SJSA1 (cell line): ENCODE measurements at regions not wholly inside any gene's neighbourhood (a gene's known extent, or its start where the extent isn't known, plus 50 kb on each side); places are given as distances from the start of the nearest gene placed in this dataset.
A peak's percentile ranks its signal among the peaks of the same experiment; 100 is the strongest.

Experiments
- DNase-seq, 2 experiments: peaks; one replicate each; pipeline ENCODE4 v3.0.0-alpha.2; 2015 to 2020; ENCODE audit warnings: low spot score in 2 of 2, low read depth in 1 of 2
- H3K27ac ChIP-seq: fragments of 250-450 bp; sonication (Bioruptor Pico); 2 replicates; pipeline ENCODE4 v1.5.1; 2020; ENCODE audit warnings: mild to moderate bottlenecking, moderate library complexity
- H3K27me3 ChIP-seq: fragments of 250-450 bp; sonication (Bioruptor Pico); replicated peaks from 2 replicates; pipeline ENCODE4 v1.5.1; 2020; ENCODE audit warnings: mild to moderate bottlenecking, moderate library complexity
- H3K36me3 ChIP-seq: fragments of 250-450 bp; sonication (Bioruptor Pico); 2 replicates; pipeline ENCODE4 v1.5.1; 2020; ENCODE audit warnings: mild to moderate bottlenecking
- H3K4me1 ChIP-seq: fragments of 250-450 bp; sonication (Bioruptor Pico); replicated peaks from 2 replicates; pipeline ENCODE4 v1.6.1; 2021; ENCODE audit warnings: mild to moderate bottlenecking
- H3K4me3 ChIP-seq: fragments of 250-450 bp; sonication (Bioruptor Pico); 2 replicates; pipeline ENCODE4 v1.5.1; 2020; ENCODE audit warnings: mild to moderate bottlenecking
- H3K9me3 ChIP-seq: fragments of 250-450 bp; sonication (Bioruptor Pico); replicated peaks from 2 replicates; pipeline ENCODE4 v1.5.1; 2020; ENCODE audit warnings: mild to moderate bottlenecking

DNA sequence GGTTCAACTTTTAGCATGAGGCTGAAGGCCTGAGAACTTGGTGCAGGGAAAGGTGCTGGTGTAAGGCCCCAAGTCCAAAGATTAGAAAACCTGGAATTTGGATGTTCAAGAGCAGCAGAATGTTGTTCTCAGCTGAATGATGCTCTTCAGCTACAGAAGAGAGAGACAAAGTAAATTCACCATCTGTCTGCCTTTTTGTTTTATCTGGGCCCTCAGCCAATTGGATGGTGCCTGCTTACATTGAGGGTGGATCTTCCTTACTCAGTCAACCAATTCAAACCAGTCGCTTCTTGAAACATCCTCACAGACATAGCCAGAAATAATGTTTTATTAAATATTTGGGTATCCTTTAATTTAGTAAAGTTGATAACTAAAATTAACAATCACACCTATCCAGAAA lies 748.2 kb upstream of the ADAMTS5 start:
- H3K9me3 ChIP-seq: no peaks in the 10 kb centered on the region
- H3K4me1 ChIP-seq: no peaks in the 10 kb centered on the region
- no peaks in the 10 kb centered on the region for H3K27me3 ChIP-seq
- H3K27ac ChIP-seq: no peak overlapping the region
- DNase-seq: no peak
- no peaks in the 10 kb centered on the region for H3K36me3 ChIP-seq
- no peak overlapping the region for H3K4me3 ChIP-seq

DNA sequence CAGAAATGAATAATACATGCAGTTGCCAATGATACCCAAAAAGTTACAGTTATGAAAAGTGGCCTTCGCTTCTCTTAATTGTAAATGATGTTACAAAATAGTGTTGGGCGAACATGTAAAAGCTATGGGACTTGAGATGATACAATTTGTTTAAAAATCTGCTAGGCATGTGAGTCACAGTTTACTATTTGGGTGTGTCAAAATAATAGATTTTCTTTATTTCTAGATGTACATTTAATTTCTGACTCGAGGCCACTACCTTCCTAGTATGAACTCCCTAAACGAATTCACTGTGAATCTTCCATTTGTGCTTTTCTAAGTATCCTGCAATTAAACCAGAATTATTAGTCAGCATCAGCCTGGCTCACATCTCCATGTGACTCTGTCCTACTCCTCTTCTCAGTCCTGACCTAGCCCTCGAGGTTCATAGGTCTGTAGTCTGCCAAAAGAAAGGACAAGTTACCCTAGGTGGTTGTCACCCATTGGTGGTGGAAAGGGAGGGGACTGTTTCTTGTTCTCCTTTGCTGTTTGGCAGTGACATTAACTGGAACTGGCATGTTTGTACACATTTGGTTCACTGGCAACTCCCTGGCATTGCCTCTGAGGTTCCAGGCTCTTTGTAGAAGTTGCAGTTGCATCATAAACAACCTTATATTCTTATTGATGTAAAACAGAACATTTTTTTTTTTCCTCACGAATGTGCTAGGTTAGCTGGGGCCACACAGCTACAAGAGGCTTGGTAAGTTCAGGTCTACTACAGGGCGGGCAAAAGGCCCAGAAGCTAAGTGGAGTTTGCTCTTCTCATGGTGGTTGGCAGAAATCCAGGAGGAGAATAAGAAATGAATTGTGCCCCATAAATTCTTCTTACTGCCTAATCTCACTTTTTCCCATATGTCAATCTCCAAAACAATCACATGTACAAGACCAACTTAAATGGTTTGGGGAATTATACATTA lies 746.5 kb upstream of the ADAMTS5 start:
- H3K4me3 ChIP-seq: no peak overlapping the region
- H3K9me3 ChIP-seq: no peaks in the 10 kb centered on the region
- no peaks in the 10 kb centered on the region for H3K27me3 ChIP-seq
- H3K4me1 ChIP-seq: no peaks in the 10 kb centered on the region
- no peaks in the 10 kb centered on the region for H3K36me3 ChIP-seq
- no peak for DNase-seq
- H3K27ac ChIP-seq: no peak overlapping the region

DNA sequence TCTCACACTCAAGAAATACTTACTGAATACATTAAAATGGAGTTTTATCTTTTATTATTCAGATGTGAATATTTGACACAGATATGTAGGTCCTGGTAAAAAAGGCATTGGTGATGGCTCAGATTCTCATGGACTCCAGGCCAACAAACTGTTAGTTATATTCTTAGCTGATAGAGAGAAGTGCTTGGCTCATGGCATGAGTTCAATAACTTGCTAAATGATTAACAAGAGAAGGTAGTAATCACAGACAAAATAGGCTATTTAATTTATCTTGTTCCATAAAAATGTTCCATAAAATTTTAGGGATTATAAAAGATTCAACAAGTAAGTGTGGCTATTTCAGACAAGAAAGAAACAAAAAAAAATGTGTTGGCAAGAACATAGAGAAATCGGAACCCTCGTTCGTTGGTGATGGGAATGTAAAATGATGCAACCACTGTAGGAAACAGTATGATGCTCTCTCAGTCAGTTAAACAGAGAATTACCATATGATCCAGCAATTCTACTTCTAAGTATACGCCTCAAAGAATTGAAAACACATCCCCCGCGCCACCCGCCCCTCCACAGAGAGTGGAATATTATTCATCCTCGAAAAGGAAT lies 737.8 kb upstream of the ADAMTS5 start:
- no peaks in the 10 kb centered on the region for H3K4me1 ChIP-seq
- no peak overlapping the region for H3K4me3 ChIP-seq
- no peaks in the 10 kb centered on the region for H3K9me3 ChIP-seq
- no peaks in the 10 kb centered on the region for H3K27me3 ChIP-seq
- no peak for DNase-seq
- H3K36me3 ChIP-seq: no peaks in the 10 kb centered on the region
- H3K27ac ChIP-seq: no peak overlapping the region

DNA sequence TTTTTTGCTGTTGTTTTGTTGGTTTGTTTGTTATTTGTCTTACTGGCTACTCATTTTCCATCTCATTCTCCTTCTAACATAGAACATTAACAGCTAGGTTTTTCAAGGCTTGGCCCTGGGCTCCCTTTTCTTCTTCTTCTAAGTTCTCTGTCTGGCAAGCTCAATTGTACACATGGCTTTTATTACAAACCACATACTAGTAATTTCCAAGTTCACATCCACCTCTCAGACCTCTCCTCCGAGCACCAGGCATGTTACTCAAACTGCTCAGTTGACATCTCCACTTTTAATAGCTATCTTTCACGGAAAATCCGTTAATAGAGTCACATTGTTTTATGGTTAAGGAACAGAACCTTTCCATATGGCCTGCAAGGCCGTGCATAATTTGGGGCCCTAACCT lies 736.9 kb upstream of the ADAMTS5 start:
- Histone ChIP-seq H3K27ac (no peak overlapping the region), H3K27me3 (no peaks in the 10 kb centered on the region), H3K4me1 (no peaks in the 10 kb centered on the region), H3K4me3 (no peak overlapping the region), H3K36me3 (no peaks in the 10 kb centered on the region), H3K9me3 (no peaks in the 10 kb centered on the region)
- DNase-seq: no peak

DNA sequence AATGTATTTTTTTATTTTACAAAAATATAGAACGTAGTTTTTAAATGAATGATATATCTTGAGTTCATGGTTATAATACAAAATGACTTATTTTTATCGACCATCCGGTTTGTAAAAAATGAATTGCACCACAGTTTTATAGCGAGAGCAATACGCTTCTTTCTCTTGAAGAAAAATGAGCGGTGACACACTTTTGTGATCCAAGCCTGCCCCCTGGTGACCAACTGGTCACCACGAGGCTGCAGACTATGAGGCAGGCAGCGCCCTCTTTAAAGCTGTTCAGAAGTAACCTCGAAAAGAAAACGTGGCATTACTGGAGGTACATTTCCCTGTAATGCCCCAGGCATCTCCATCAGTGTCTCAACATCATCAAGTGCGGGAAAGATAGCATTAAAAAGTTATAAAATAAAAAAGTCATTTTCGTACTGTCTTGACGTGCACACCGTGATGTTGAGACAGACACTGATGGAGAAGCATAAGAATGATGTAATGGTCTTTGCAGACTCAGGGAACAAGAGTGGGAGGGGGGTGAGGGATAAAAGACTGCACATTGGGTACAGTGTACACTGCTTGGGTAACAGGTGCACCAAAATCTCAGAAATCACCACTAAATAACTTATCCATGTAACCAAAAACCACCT lies 734.2 kb upstream of the ADAMTS5 start:
- H3K9me3 ChIP-seq: no peaks in the 10 kb centered on the region
- no peak overlapping the region for H3K27ac ChIP-seq
- H3K27me3 ChIP-seq: no peaks in the 10 kb centered on the region
- DNase-seq: peak; percentile 72 to 76
- H3K4me3 ChIP-seq: no peak overlapping the region
- H3K36me3 ChIP-seq: no peaks in the 10 kb centered on the region
- H3K4me1 ChIP-seq: no peaks in the 10 kb centered on the region

DNA sequence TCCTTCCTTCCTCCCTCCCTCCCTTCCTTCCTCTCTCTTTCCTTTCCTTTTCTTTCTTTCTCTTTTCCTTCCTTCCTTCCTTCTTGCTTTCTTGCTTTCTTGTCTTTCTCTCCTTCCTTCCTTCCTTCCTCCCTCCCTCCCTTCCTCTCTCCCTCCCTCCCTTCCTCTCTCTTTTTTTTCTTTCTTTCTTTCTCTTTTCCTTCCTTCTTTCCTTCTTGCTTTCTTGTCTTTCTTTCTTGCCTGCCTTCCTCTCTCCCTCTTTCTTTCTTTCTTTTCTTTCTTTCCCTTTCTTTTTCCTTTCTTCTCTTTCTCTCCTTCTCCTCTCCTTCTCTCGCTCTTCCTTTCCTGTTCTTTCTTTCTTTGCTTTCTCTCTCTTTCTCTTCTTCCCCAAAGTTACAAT lies 728.4 kb upstream of the ADAMTS5 start:
- Histone ChIP-seq H3K36me3 (no peaks in the 10 kb centered on the region), H3K4me1 (no peaks in the 10 kb centered on the region), H3K27ac (no peak overlapping the region), H3K9me3 (no peaks in the 10 kb centered on the region), H3K4me3 (no peak overlapping the region), H3K27me3 (no peaks in the 10 kb centered on the region)
- no peak for DNase-seq

DNA sequence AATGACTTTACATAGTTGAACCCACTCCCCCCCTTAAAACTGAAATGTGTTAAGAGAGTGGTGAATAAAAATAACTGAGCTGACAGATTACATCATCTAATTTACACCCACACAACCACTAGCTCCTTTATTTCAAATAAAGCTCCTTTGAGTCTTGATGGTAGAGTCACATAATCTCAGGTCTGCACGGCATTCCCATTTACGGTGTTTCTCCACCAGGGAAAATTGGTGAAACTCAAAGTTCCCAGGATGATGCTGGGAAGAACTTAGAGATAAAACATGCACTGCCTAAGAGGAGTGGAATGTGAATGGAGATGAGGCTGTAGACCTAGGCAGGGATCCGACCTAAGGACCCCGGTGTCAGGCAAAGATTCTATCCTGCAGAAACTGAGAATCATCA lies 727.8 kb upstream of the ADAMTS5 start:
- no peak for DNase-seq
- Histone ChIP-seq H3K27ac (no peak overlapping the region), H3K27me3 (no peaks in the 10 kb centered on the region), H3K36me3 (no peaks in the 10 kb centered on the region), H3K9me3 (no peaks in the 10 kb centered on the region), H3K4me1 (no peaks in the 10 kb centered on the region), H3K4me3 (no peak overlapping the region)

DNA sequence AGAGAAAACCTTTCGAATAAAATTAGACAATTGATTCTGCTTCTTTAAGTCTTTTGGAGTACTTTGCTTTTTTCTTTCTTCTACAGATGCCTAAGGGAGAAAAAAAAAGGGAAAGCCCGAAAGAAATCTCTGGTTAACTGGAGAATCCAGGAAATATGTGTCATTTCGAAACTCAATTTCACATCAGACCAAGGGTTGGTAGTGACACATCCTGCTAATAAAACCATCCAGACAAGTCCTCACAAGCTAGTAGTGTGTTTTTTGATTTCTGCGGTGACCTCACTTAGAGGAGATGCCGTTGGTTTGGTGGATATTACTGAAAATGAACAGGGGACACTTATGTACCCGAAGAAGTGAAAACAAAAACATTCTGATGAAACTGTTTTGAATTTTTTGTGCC lies 726.5 kb upstream of the ADAMTS5 start:
- peak in 1 of 2 experiments; percentile 7 for DNase-seq
- Histone ChIP-seq H3K4me1 (no peaks in the 10 kb centered on the region), H3K4me3 (no peak overlapping the region), H3K27ac (no peak overlapping the region), H3K9me3 (no peaks in the 10 kb centered on the region), H3K36me3 (no peaks in the 10 kb centered on the region), H3K27me3 (no peaks in the 10 kb centered on the region)

DNA sequence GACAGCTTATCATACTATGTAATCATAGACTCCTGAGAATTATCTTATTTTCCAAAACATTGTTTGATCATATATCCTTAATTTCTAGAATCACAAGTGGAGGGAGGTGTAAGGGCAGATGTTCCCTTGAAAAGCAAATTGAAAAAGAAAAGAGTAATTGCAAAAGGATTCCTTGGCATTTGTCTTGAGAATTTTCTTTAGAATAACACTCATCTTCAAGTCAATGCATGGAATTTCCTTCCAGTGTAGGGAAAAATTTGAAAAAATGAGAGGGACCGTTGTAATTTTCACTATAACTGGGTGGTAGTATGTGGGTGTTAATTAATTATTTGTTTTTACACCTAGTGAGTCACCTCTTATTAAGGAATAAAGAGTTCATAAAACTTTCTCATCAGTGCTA lies 724.6 kb upstream of the ADAMTS5 start:
- DNase-seq: no peak
- no peak overlapping the region for H3K27ac ChIP-seq

DNA sequence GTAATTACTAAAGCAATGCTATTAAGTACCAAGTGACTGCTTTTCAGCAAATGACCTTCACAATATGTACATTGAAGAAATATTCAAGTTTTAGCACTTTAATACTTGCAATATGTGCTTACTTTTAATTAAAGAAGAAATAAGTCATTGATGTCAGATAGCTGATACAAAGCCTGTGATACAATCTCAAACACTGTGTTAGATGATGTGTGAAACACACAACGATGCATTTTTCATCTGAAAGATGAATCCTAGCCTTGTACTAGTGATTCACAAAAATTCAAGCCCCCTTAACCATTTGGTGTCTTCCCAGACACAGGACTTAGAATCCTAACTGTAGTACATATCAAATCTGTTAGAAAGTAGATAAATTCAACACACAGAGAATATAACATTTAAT lies 724.1 kb upstream of the ADAMTS5 start:
- no peak for DNase-seq
- H3K36me3 ChIP-seq: no peaks in the 10 kb centered on the region
- H3K27me3 ChIP-seq: no peaks in the 10 kb centered on the region
- no peak overlapping the region for H3K4me3 ChIP-seq
- no peaks in the 10 kb centered on the region for H3K9me3 ChIP-seq
- no peaks in the 10 kb centered on the region for H3K4me1 ChIP-seq
- H3K27ac ChIP-seq: no peak overlapping the region

More for the DNA sequence above, 724.6 kb upstream of the ADAMTS5 start:
- Histone ChIP-seq H3K4me3 (no peak overlapping the region), H3K36me3 (no peaks in the 10 kb centered on the region), H3K9me3 (no peaks in the 10 kb centered on the region), H3K4me1 (no peaks in the 10 kb centered on the region), H3K27me3 (no peaks in the 10 kb centered on the region)

DNA sequence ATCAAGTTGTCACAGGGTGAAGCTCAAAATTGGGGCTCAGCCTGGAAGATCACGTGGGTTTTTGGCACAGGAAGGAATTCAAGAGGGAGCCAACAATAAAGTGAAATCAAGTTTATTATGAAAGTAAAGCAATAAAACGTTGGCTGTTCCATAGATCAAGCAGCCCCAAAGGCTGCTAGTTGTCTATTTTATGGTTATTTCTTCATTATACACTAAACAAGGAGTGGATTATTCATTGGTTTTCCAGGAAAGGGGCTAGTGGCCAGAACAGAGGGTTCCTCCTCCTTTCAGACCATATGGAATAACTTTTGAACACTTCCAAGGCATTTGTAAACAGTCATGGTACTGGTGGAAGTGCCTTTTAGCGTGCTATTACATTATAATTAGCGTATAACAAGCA lies 723.5 kb upstream of the ADAMTS5 start:
- Histone ChIP-seq H3K4me3 (no peak overlapping the region), H3K27me3 (no peaks in the 10 kb centered on the region), H3K36me3 (no peaks in the 10 kb centered on the region), H3K4me1 (no peaks in the 10 kb centered on the region), H3K27ac (no peak overlapping the region), H3K9me3 (no peaks in the 10 kb centered on the region)
- DNase-seq: no peak

DNA sequence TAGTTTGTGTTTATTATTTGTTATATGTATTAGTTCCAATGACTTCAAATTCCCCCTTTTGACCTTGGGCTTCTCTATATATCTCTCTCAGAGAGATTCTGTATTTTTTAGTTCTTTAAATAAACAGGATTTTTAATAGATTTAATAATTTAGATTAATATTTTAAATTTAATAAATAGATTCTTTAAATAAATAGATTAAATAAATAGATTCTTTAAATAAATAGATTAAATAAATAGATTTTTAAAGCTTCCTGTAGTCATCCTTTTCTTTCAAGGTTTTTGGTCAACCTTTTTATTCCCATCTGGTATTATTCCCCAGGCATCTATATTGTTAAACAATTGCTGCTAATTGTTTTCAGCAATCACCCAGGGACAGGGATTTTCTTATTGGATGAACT lies 721.9 kb upstream of the ADAMTS5 start:
- no peaks in the 10 kb centered on the region for H3K27me3 ChIP-seq
- H3K27ac ChIP-seq: no peak overlapping the region
- no peak for DNase-seq
- H3K9me3 ChIP-seq: no peaks in the 10 kb centered on the region
- no peaks in the 10 kb centered on the region for H3K4me1 ChIP-seq
- H3K4me3 ChIP-seq: no peak overlapping the region
- H3K36me3 ChIP-seq: no peaks in the 10 kb centered on the region

DNA sequence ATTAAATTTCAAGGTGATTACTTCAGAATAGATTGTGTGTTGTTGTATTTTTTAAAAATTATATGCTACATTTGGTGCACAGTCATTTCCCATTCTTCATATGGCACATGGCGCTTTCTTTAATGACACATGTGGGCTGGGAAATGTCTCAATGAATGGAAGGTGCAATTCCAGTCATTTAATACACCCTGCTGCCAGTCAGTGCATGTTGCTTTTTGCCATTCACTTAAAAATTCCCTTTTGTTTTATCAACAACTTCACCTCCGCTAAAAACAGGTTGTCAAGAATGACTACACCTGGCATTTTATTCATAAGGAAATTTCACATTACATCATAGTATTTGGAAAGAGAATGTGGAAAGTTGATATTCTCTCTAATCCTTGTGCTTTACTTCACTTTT lies 716.4 kb upstream of the ADAMTS5 start:
- Histone ChIP-seq H3K27ac (no peak overlapping the region), H3K9me3 (no peaks in the 10 kb centered on the region), H3K4me1 (no peaks in the 10 kb centered on the region), H3K27me3 (no peaks in the 10 kb centered on the region), H3K36me3 (no peaks in the 10 kb centered on the region), H3K4me3 (no peak overlapping the region)
- no peak for DNase-seq

DNA sequence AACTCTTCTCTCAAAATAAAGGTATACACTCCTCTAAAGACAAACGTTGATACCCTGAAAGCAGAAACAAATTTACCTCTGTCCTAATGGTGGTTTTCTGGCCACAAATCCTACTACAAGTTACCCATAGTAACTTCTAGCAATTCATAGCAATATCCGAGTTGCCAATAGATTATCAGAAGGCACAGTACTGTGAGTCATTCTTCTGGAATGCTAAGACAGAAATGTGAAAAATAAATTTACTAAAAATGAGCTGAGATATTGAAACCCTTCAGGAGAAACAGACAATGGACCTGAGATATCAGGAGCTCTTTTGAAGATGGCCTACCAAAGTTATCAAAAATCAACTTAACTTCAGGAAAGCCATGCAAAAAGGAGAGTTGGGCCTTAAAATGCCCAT lies 715.0 kb upstream of the ADAMTS5 start:
- DNase-seq: no peak
- no peaks in the 10 kb centered on the region for H3K27me3 ChIP-seq
- no peak overlapping the region for H3K4me3 ChIP-seq
- no peaks in the 10 kb centered on the region for H3K9me3 ChIP-seq
- no peak overlapping the region for H3K27ac ChIP-seq
- no peaks in the 10 kb centered on the region for H3K36me3 ChIP-seq
- no peaks in the 10 kb centered on the region for H3K4me1 ChIP-seq
